ACC112 (cell line): ENCODE measurements at regions not wholly inside any gene's neighbourhood (a gene's known extent, or its start where the extent isn't known, plus 50 kb on each side); places are given as distances from the start of the nearest gene placed in this dataset.
"Not testable (repeated sequence)": the region's sequence is repeated elsewhere in the genome, so short reads cannot be mapped to it uniquely, and the experiment has no call there.

ENCODE experiments used
- H2AFZ ChIP-seq: fragments of 200-600 bp; sonication (generic); one replicate; pipeline ENCODE4 v1.6.0; 2017; ENCODE audit warnings: antibody characterized with exemption, low read length; ENCODE audit not compliant: unreplicated experiment
- H3K27ac ChIP-seq: fragments of 200-600 bp; sonication (generic); 2 replicates; pipeline ENCODE4 v1.5.1; 2014; ENCODE audit warnings: low read depth, mild to moderate bottlenecking, antibody characterized with exemption, low read length, moderate library complexity
- H3K27me3 ChIP-seq: fragments of 200-600 bp; sonication (generic); 2 replicates; pipeline ENCODE4 v1.6.1; 2014; ENCODE audit warnings: mild to moderate bottlenecking, antibody characterized with exemption, low read length, moderate library complexity, mixed read lengths; ENCODE audit not compliant: insufficient read depth
- H3K36me3 ChIP-seq: fragments of 200-600 bp; sonication (generic); 2 replicates; pipeline ENCODE4 v1.6.1; 2016; ENCODE audit warnings: mild to moderate bottlenecking, antibody characterized with exemption, low read length, moderate library complexity, mixed read lengths; ENCODE audit not compliant: insufficient read depth
- H3K4me1 ChIP-seq: fragments of 200-600 bp; sonication (generic); one replicate; pipeline ENCODE4 v1.6.1; 2016; ENCODE audit warnings: low read length, mixed read lengths; ENCODE audit not compliant: insufficient read depth, unreplicated experiment, control insufficient read depth
- H3K4me3 ChIP-seq: fragments of 200-600 bp; sonication (generic); 2 replicates; pipeline ENCODE4 v1.5.1; 2014; ENCODE audit warnings: mild to moderate bottlenecking, low read depth, low read length
- H3K79me2 ChIP-seq: fragments of 200-600 bp; sonication (generic); one replicate; pipeline ENCODE4 v1.6.0; 2016; ENCODE audit warnings: low read length; ENCODE audit not compliant: control insufficient read depth, unreplicated experiment, insufficient read depth

- Histone ChIP-seq H3K79me2 (no peaks in the 10 kb centered on the region), H3K27ac (no peak overlapping the region), H3K27me3 (no peaks in the 10 kb centered on the region), H3K36me3 (no peaks in the 10 kb centered on the region), H3K4me3 (no peak overlapping the region), H2AFZ (no peak overlapping the region), H3K4me1 (no peaks in the 10 kb centered on the region)
Measured at GRCh38 chr18:33826151-33826550, 248.1 kb downstream of the ASXL3 start.

- Histone ChIP-seq H3K36me3 (no peaks in the 10 kb centered on the region), H3K79me2 (no peaks in the 10 kb centered on the region), H3K27me3 (no peaks in the 10 kb centered on the region), H3K4me3 (no peak overlapping the region), H3K27ac (no peak overlapping the region), H2AFZ (no peak overlapping the region), H3K4me1 (no peaks in the 10 kb centered on the region)
Measured at GRCh38 chr18:33821503-33821902, 243.5 kb downstream of the ASXL3 start.

GRCh38 chr18:33820517-33821371 lies 242.7 kb downstream of the ASXL3 start:
- H3K36me3 ChIP-seq = no peaks in the 10 kb centered on the region
- H3K27me3 ChIP-seq = no peaks in the 10 kb centered on the region
- no peaks in the 10 kb centered on the region for H3K4me1 ChIP-seq
- no peaks in the 10 kb centered on the region for H3K79me2 ChIP-seq
- no peak overlapping the region for H3K4me3 ChIP-seq
- no peak overlapping the region for H3K27ac ChIP-seq
- no peak overlapping the region for H2AFZ ChIP-seq

- H3K4me3 ChIP-seq, H3K27ac ChIP-seq, H3K27me3 ChIP-seq, H3K36me3 ChIP-seq, H3K79me2 ChIP-seq, H2AFZ ChIP-seq, H3K4me1 ChIP-seq: not testable (repeated sequence)
Measured at GRCh38 chr18:33819692-33820343, 241.8 kb downstream of the ASXL3 start.

GRCh38 chr18:33818145-33818544 lies 240.1 kb downstream of the ASXL3 start:
- no peaks in the 10 kb centered on the region for H3K36me3 ChIP-seq
- no peak overlapping the region for H3K27ac ChIP-seq
- no peaks in the 10 kb centered on the region for H3K79me2 ChIP-seq
- H3K27me3 ChIP-seq = no peaks in the 10 kb centered on the region
- H3K4me1 ChIP-seq = no peaks in the 10 kb centered on the region
- no peak overlapping the region for H2AFZ ChIP-seq
- H3K4me3 ChIP-seq = no peak overlapping the region

GRCh38 chr18:33817096-33817495 lies 239.1 kb downstream of the ASXL3 start:
- no peaks in the 10 kb centered on the region for H3K27me3 ChIP-seq

DNA sequence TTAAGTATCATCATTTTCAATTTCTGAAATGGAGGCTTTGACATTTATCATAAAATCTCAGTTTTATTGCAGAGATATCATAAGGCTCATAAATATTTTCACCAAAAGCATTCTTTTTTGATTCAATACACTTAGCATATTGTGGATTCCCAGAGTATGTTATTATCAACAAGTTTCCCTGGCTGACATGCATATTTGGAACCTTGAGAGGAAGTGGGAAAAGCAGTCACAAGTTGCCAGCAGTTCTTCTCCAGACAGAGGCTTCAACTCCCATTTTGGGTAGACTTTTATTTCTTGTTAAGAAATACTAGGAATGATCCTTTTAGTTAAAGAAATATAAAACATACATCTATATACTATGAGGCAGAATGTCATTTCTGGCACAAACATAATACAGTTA lies 236.5 kb downstream of the ASXL3 start:
- Histone ChIP-seq H3K4me3 (no peak overlapping the region), H3K27ac (no peak overlapping the region), H2AFZ (no peak overlapping the region), H3K4me1 (no peaks in the 10 kb centered on the region), H3K36me3 (no peaks in the 10 kb centered on the region), H3K79me2 (no peaks in the 10 kb centered on the region), H3K27me3 (no peaks in the 10 kb centered on the region)

More at GRCh38 chr18:33817096-33817495, 239.1 kb downstream of the ASXL3 start:
- Histone ChIP-seq H3K4me1 (no peaks in the 10 kb centered on the region), H2AFZ (no peak overlapping the region), H3K36me3 (no peaks in the 10 kb centered on the region), H3K4me3 (no peak overlapping the region), H3K27ac (no peak overlapping the region), H3K79me2 (no peaks in the 10 kb centered on the region)

DNA sequence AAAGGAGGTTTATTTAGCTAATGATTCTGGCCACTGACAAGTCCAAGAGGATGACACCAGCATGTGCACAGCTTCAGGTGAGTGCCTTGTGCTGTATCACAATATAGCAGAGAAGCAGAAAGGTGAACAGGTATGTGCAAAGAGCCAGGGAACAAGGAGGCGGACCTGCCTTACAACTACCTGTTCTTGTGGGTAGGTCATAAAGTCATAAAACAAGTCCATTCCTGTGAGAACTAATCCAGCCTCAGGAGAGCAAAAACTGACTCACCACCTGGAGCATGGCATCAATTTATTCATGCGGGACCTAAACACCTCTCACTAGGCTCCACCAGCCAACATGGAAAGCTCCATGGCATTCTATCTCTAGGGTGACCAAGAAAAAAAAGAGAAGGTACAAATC lies 234.2 kb downstream of the ASXL3 start:
- Histone ChIP-seq H3K36me3 (no peaks in the 10 kb centered on the region), H3K27ac (no peak overlapping the region), H2AFZ (no peak overlapping the region), H3K4me3 (no peak overlapping the region), H3K4me1 (no peaks in the 10 kb centered on the region), H3K27me3 (no peaks in the 10 kb centered on the region), H3K79me2 (no peaks in the 10 kb centered on the region)

GRCh38 chr18:33805592-33805991 lies 227.6 kb downstream of the ASXL3 start:
- Histone ChIP-seq H3K36me3 (no peaks in the 10 kb centered on the region), H3K4me1 (no peaks in the 10 kb centered on the region), H3K79me2 (no peaks in the 10 kb centered on the region), H3K4me3 (no peak overlapping the region), H3K27ac (no peak overlapping the region), H2AFZ (no peak overlapping the region), H3K27me3 (no peaks in the 10 kb centered on the region)

- no peaks in the 10 kb centered on the region for H3K79me2 ChIP-seq
- H3K4me3 ChIP-seq = no peak overlapping the region
- no peak overlapping the region for H2AFZ ChIP-seq
- H3K36me3 ChIP-seq = no peaks in the 10 kb centered on the region
- no peaks in the 10 kb centered on the region for H3K27me3 ChIP-seq
- H3K27ac ChIP-seq = no peak overlapping the region
- no peaks in the 10 kb centered on the region for H3K4me1 ChIP-seq
Measured at GRCh38 chr18:33804258-33804657, 226.2 kb downstream of the ASXL3 start.

GRCh38 chr18:33803636-33804035 lies 225.6 kb downstream of the ASXL3 start:
- H3K27me3 ChIP-seq = no peaks in the 10 kb centered on the region
- H3K4me3 ChIP-seq = no peak overlapping the region
- no peaks in the 10 kb centered on the region for H3K36me3 ChIP-seq
- no peak overlapping the region for H3K27ac ChIP-seq
- H3K79me2 ChIP-seq = no peaks in the 10 kb centered on the region
- no peak overlapping the region for H2AFZ ChIP-seq
- H3K4me1 ChIP-seq = no peaks in the 10 kb centered on the region
